ENCODE measurements at regions not wholly inside any gene's neighbourhood (a gene's known extent, or its start where the extent isn't known, plus 50 kb on each side); places are given as distances from the start of the nearest gene placed in this dataset.

- no peak for DNase-seq (ENCODE audit: low read depth)
- no peak for TF ChIP-seq CTCF (conservative IDR thresholded peaks at IDR 0.05; ENCODE audit: low read depth, low read length)
- H3K4me3 ChIP-seq (ENCODE audit: low read depth, low read length): no peak overlapping the region
These were observed 117.7 kb downstream of the WT1 start for GRCh38 chr11:32317643-32318042.

GRCh38 chr11:32318071-32319055 is 117.0 kb downstream of the WT1 start:
- H3K4me3 ChIP-seq (ENCODE audit: low read depth, low read length): no peak overlapping the region
- no peak for TF ChIP-seq CTCF (conservative IDR thresholded peaks at IDR 0.05; ENCODE audit: low read depth, low read length)

GRCh38 chr11:32323814-32324130 is 111.6 kb downstream of the WT1 start:
- no peak overlapping the region for H3K4me3 ChIP-seq (ENCODE audit: low read depth, low read length)
- TF ChIP-seq CTCF (conservative IDR thresholded peaks at IDR 0.05; ENCODE audit: low read depth, low read length): no peak
- DNase-seq (ENCODE audit: low read depth): no peak

More at GRCh38 chr11:32318071-32319055, 117.0 kb downstream of the WT1 start:
- DNase-seq (ENCODE audit: low read depth): no peak

- H3K4me3 ChIP-seq (ENCODE audit: low read depth, low read length): no peak overlapping the region
- TF ChIP-seq CTCF (conservative IDR thresholded peaks at IDR 0.05; ENCODE audit: low read depth, low read length): no peak
- DNase-seq (ENCODE audit: low read depth): no peak
These were observed 110.2 kb downstream of the WT1 start for GRCh38 chr11:32325187-32325586.

- no peak for TF ChIP-seq CTCF (conservative IDR thresholded peaks at IDR 0.05; ENCODE audit: low read depth, low read length)
- H3K4me3 ChIP-seq (ENCODE audit: low read depth, low read length): no peak overlapping the region
- DNase-seq (ENCODE audit: low read depth): no peak
These were observed 109.6 kb downstream of the WT1 start for GRCh38 chr11:32325725-32326124.

GRCh38 chr11:32326522-32326921 is 108.8 kb downstream of the WT1 start:
- no peak for TF ChIP-seq CTCF (conservative IDR thresholded peaks at IDR 0.05; ENCODE audit: low read depth, low read length)
- H3K4me3 ChIP-seq (ENCODE audit: low read depth, low read length): no peak overlapping the region
- DNase-seq (ENCODE audit: low read depth): no peak

- DNase-seq (ENCODE audit: low read depth): no peak
- TF ChIP-seq CTCF (conservative IDR thresholded peaks at IDR 0.05; ENCODE audit: low read depth, low read length): no peak
- no peak overlapping the region for H3K4me3 ChIP-seq (ENCODE audit: low read depth, low read length)
These were observed 106.9 kb downstream of the WT1 start for GRCh38 chr11:32328392-32328791.

Measured in choroid plexus epithelial cell (primary cell).